ENCODE measurements at regions not wholly inside any gene's neighbourhood (a gene's known extent, or its start where the extent isn't known, plus 50 kb on each side); places are given as distances from the start of the nearest gene placed in this dataset.
"Not testable (repeated sequence)": the region's sequence is repeated elsewhere in the genome, so short reads cannot be mapped to it uniquely, and the experiment has no call there.

GRCh38 chr1:9465640-9466039, 73.6 kb upstream of the SLC25A33 start:
- no peak for DNase-seq (ENCODE audit: low read depth in 2 of 2)
- TF ChIP-seq CTCF (IDR thresholded peaks at IDR 0.05; ENCODE audit: low read depth, low read length), result no peak

DNA sequence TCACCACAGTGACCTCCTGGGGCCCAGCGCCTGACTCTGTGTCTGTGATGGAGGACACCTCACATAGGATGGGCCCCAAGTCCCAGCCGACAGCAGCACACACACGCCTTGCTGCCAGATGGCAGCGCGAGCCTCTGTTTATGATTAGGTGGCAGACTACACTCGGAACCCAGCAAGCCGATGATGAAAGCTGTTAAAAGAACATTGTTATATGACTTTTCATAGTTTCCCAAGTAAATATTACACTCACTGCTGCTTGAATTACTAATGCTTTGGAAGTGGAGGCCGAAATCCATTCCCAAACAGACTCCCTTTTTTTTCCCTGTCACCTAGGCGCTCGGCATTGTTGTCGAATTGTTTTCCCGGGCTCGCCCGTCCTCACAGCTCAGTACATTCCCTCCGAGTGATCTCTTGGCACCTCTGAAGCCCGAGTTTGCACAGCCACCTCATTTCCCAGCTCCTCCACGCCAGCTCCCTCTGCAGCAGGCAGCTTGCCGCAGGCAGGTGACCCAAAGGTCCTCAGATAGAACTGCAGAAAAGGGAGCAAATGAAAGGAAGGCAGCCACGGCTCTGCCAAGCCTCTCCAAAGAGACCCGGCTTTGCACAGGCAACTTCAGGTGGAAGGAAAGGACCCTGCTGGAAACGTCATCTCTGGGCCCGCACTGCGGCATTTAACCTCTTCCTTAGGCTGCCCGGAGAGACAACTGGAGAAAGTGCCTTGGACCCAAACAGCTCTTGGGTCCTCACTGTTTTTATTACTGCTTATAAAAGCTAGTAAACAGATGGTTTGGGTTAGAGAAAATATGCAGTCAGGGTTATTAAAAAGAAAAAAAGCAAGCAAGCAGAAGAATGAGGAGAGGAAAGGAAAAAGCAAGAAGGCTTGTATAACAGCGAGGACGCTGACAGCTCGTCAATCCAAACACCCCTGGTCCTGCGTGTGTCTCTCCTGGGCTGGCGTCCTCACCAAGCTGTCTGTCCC, 72.2 kb upstream of the SLC25A33 start:
- no peak for TF ChIP-seq CTCF (IDR thresholded peaks at IDR 0.05; ENCODE audit: low read depth, low read length)
- DNase-seq (ENCODE audit: low read depth in 2 of 2), result no peak
- H3K4me3 ChIP-seq (replicated peaks in 1 of 2; ENCODE audit: low read depth in 2 of 2, low read length in 2 of 2), result no peak overlapping the region

More at GRCh38 chr1:9465640-9466039, 73.6 kb upstream of the SLC25A33 start:
- no peak overlapping the region for H3K4me3 ChIP-seq (replicated peaks in 1 of 2; ENCODE audit: low read depth in 2 of 2, low read length in 2 of 2)

DNA sequence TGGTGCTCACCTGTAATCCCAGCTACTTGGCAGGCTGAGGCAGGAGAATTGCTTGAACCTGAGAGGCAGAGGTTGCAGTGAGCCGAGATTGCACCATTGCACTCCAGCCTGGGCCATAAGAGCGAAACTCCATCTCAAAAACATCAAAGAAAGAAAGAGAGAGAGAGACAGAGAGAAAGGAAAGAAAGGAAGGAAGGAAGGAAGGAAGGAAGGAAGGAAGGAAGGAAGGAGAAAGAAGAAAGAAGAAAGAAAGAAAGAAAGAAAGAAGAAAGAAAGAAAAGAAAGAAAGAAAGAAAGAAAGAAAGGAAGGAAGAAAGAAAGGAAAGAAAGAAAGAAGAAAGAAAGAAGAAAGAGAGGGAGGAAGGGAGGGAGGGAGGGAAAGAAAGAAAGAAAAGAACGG, 69.4 kb upstream of the SLC25A33 start:
- not testable (repeated sequence) for DNase-seq (ENCODE audit: low read depth in 2 of 2); H3K4me3 ChIP-seq (replicated peaks in 1 of 2; ENCODE audit: low read depth in 2 of 2, low read length in 2 of 2)

GRCh38 chr1:9471679-9472078, 67.6 kb upstream of the SLC25A33 start:
- no peak for DNase-seq (ENCODE audit: low read depth in 2 of 2)
- TF ChIP-seq CTCF (IDR thresholded peaks at IDR 0.05; ENCODE audit: low read depth, low read length), result no peak
- H3K4me3 ChIP-seq (replicated peaks in 1 of 2; ENCODE audit: low read depth in 2 of 2, low read length in 2 of 2), result no peak overlapping the region

DNA sequence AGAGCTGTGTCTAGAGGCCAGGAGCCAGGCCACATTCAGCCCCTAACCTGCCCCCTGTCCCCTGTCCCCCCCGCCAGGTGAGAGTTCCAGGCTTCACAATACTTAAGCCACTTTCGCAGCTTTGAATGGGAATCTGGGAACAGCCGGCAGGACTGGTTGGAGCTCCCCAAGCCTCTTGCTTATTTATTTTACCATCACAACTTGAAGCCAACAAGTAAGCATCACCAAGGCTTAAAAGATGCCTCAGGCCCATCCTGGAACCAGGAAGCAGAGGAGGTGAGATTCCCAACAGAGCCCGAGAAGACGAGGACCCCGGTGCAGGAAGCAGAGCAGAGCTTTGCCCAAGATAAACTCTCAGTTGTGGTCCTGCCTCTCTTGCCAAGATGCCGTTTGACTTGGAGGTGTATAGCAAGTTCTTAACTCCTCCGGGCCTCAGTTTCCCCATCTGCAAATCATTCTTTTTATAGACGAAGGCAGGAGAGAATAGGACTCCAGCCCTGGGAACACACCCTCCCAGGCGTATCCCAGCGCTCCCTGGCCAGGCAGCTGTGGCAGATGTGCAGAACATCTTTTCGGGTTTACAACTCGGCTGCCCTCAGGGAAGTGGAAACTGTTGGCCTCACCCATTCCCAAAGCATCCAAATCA, 66.8 kb upstream of the SLC25A33 start:
- no peak for TF ChIP-seq CTCF (IDR thresholded peaks at IDR 0.05; ENCODE audit: low read depth, low read length)
- no peak overlapping the region for H3K4me3 ChIP-seq (replicated peaks in 1 of 2; ENCODE audit: low read depth in 2 of 2, low read length in 2 of 2)
- DNase-seq (ENCODE audit: low read depth in 2 of 2), result no peak

DNA sequence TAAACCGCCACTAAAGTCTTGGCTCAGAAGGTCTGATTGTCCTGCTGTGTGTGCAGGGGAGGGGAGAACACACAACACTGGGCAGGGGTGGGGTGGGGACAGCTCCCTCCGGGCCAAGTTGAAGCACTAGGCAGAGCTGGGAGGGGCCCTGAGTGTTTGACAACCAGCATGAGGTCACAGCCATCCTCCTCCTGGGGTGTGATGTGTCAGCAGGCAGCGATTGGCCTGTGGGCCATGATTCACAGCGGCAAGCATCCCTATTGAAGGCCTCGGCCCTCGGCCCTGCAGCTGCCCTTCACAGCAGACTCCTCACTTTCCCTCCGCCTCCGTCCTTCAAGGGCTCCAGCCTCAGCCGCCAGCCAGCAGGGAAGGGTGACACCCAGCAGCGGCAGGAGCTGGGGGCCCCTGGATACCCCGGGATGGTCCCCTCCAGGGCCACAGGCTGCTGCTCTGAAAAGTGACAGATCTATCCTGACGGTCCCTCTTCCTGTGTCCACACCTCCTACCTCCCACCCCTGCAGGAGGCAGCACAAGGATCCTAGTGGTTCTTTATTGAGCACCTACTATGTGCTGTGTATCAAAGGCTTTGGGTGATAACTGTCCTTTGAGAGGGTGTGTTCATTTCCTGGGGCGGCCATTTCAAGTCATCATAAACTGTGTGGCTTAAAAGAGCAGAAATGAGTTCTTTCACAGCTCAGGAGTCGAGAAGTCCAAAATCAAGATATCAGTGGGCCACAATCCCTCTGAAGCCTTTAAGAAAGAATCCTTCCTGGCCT, 66.0 kb upstream of the SLC25A33 start:
- TF ChIP-seq CTCF (IDR thresholded peaks at IDR 0.05; ENCODE audit: low read depth, low read length), result no peak
- H3K4me3 ChIP-seq (replicated peaks in 1 of 2; ENCODE audit: low read depth in 2 of 2, low read length in 2 of 2), result no peak overlapping the region
- peak; percentile 86 to 91 for DNase-seq (ENCODE audit: low read depth in 2 of 2)
